GM23248 (cell line): ENCODE measurements at regions not wholly inside any gene's neighbourhood (a gene's known extent, or its start where the extent isn't known, plus 50 kb on each side); places are given as distances from the start of the nearest gene placed in this dataset.

Experiments
- DNase-seq: peaks from one replicate; pipeline ENCODE4 v3.0.0-alpha.2; 2015
- H2AFZ ChIP-seq: fragments of 200-600 bp; sonication (generic); 2 replicates; pipeline ENCODE4 v1.6.1; 2016; ENCODE audit warnings: antibody characterized with exemption
- H3F3A ChIP-seq: fragments of 200-600 bp; sonication (generic); 2 replicates; pipeline ENCODE4 v1.6.1; 2016; ENCODE audit warnings: mild to moderate bottlenecking, antibody characterized with exemption, mixed run types; ENCODE audit not compliant: insufficient read depth
- H3K27ac ChIP-seq: fragments of 200-600 bp; sonication (generic); 2 replicates; pipeline ENCODE4 v1.5.1; 2016; ENCODE audit warnings: mild to moderate bottlenecking
- H3K27me3 ChIP-seq: fragments of 200-600 bp; sonication (generic); replicated peaks from 2 replicates; pipeline ENCODE4 v1.6.1; 2016; ENCODE audit warnings: mild to moderate bottlenecking; ENCODE audit not compliant: insufficient read depth
- H3K36me3 ChIP-seq: fragments of 200-600 bp; sonication (generic); 2 replicates; pipeline ENCODE4 v1.6.1; 2016; ENCODE audit warnings: low read depth, mild to moderate bottlenecking
- H3K4me1 ChIP-seq: fragments of 200-600 bp; sonication (generic); 2 replicates; pipeline ENCODE4 v1.6.1; 2016; ENCODE audit warnings: mild to moderate bottlenecking; ENCODE audit not compliant: insufficient read depth
- H3K4me2 ChIP-seq: fragments of 200-600 bp; sonication (generic); one replicate; pipeline ENCODE4 v1.6.1; 2016; ENCODE audit warnings: mild to moderate bottlenecking; ENCODE audit not compliant: unreplicated experiment
- H3K4me3 ChIP-seq: fragments of 200-600 bp; sonication (generic); 2 replicates; pipeline ENCODE4 v1.5.1; 2016; ENCODE audit warnings: mild to moderate bottlenecking
- H3K79me2 ChIP-seq: fragments of 200-600 bp; sonication (generic); 2 replicates; pipeline ENCODE4 v1.6.1; 2016; ENCODE audit warnings: mild to moderate bottlenecking; ENCODE audit not compliant: insufficient read depth
- H3K9ac ChIP-seq: fragments of 200-600 bp; sonication (generic); 2 replicates; pipeline ENCODE4 v1.6.1; 2016; ENCODE audit warnings: mild to moderate bottlenecking
- H3K9me2 ChIP-seq: fragments of 200-600 bp; sonication (generic); 2 replicates; pipeline ENCODE4 v1.6.1; 2016; ENCODE audit warnings: mixed run types, mild to moderate bottlenecking, moderate library complexity; ENCODE audit not compliant: insufficient read depth
- H3K9me3 ChIP-seq: fragments of 200-600 bp; sonication (generic); one replicate; pipeline ENCODE4 v1.6.1; 2017; ENCODE audit warnings: low read depth
- H4K20me1 ChIP-seq: fragments of 200-600 bp; sonication (generic); 2 replicates; pipeline ENCODE4 v1.6.0; 2016; ENCODE audit not compliant: insufficient read depth
- EZH2 ChIP-seq: fragments of 200-600 bp; sonication (generic); IDR thresholded peaks from 2 replicates; pipeline ENCODE4 v1.6.1; 2018; ENCODE audit warnings: antibody characterized with exemption, mild to moderate bottlenecking; ENCODE audit not compliant: insufficient read depth, poor library complexity, severe bottlenecking
- EZH2phosphoT487 ChIP-seq: fragments of 200-600 bp; sonication (generic); IDR thresholded peaks from 2 replicates; pipeline ENCODE4 v1.6.1; 2018; ENCODE audit warnings: antibody characterized with exemption, moderate library complexity, mild to moderate bottlenecking, low read depth; ENCODE audit not compliant: insufficient read depth
- WGBS, 2 experiments: methylation state at CpG; one replicate each; pipeline ENCODE4 v1.1.6; 2015 to 2017; ENCODE audit warnings: low lambda C conversion rate in 2 of 2, low coverage in 1 of 2; ENCODE audit errors: missing lambda C conversion rate in 2 of 2; 5-methylcytosine and 5-hydroxymethylcytosine counted together
- in situ Hi-C: fragments of 300-500 bp; cut with MboI; formaldehyde crosslinking; loops from 2 replicates; pipeline ENCODE4 v1.15.0; 2020

- Histone ChIP-seq H3K27me3 (peaks cover 4% of the 10 kb centered on the region; the same call in 1 of the 2 replicates), H3K4me1 (no peaks in the 10 kb centered on the region), H2AFZ (no peak overlapping the region), H3F3A (no peaks in the 10 kb centered on the region), H3K79me2 (no peaks in the 10 kb centered on the region), H3K4me3 (no peak overlapping the region), H3K9ac (no peak overlapping the region), H3K36me3 (no peaks in the 10 kb centered on the region), H3K4me2 (no peak overlapping the region), H3K9me2 (no peaks in the 10 kb centered on the region), H3K9me3 (no peaks in the 10 kb centered on the region), H3K27ac (no peak overlapping the region), H4K20me1 (no peaks in the 10 kb centered on the region)
- TF ChIP-seq EZH2phosphoT487, result no peak
- 32 to 42% methylated on average over 2 of the region's 2 CpGs for WGBS, 2 experiments
- no peak for DNase-seq
- in situ Hi-C loops, result no loop called here
These were observed 109.6 kb upstream of the BMP2 start for GRCh38 chr20:6657904-6658303.

- Histone ChIP-seq H3K9me2 (no peaks in the 10 kb centered on the region), H3K9ac (no peak overlapping the region), H3K9me3 (no peaks in the 10 kb centered on the region), H3K36me3 (no peaks in the 10 kb centered on the region), H3K27me3 (peaks cover 4% of the 10 kb centered on the region; the same call in 1 of the 2 replicates), H3F3A (no peaks in the 10 kb centered on the region), H3K4me2 (no peak overlapping the region), H3K27ac (no peak overlapping the region), H3K79me2 (no peaks in the 10 kb centered on the region), H3K4me3 (no peak overlapping the region), H3K4me1 (no peaks in the 10 kb centered on the region), H2AFZ (no peak overlapping the region), H4K20me1 (no peaks in the 10 kb centered on the region)
- WGBS, 2 experiments, result 59 to 60% methylated on average over 5 of the region's 5 CpGs
- no peak for TF ChIP-seq EZH2
- TF ChIP-seq EZH2phosphoT487, result no peak
- DNase-seq, result no peak
- in situ Hi-C loops, result no loop called here
These were observed 110.4 kb upstream of the BMP2 start for GRCh38 chr20:6657111-6657510.

DNA sequence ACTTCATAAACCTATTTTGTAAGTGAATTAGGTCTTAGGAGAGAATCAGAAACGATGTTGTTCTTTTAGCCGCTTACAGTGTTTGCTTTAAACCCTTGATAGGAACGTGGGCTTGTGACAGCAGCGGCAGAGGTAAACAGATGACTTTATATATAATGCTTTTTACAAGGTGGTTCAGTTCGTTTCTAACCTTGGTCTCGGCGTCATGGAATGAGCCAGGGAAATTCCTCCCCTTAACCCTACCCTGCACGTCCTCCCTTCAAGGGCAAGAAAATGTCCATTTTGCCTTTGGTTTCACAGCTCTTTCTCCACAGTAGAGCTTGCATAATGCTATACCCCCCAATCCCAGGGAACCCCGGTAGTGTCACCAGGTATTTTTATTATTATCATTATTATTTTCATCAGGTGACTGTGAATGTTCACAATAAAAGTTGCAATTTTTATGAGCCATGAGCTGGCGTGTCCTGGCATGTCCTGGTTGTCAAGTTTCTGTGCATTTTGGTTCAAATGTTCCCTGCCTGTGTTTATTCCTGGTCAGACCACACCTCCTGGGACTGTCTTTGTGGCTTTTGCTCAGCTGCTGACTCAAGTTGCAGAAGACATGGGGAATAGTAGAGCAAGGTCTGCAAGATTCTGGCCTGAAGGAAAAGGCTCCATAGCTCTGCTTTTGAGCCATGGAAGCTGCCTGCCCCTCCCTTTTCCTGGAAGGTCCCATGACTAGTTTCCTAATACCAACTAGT is 112.8 kb upstream of the BMP2 start:
- Histone ChIP-seq H3K4me2 (no peak overlapping the region), H3F3A (0 out of 2 replicates have a peak, but pooled peaks cover 4% of the 10 kb centered on the region), H3K27ac (no peak overlapping the region), H3K9me3 (no peaks in the 10 kb centered on the region), H4K20me1 (no peaks in the 10 kb centered on the region), H3K4me1 (0 out of 2 replicates have a peak, but pooled peaks cover 7% of the 10 kb centered on the region), H3K9me2 (no peaks in the 10 kb centered on the region), H3K4me3 (no peak overlapping the region), H3K79me2 (no peaks in the 10 kb centered on the region), H3K27me3 (peaks cover 4% of the 10 kb centered on the region; the same call in 1 of the 2 replicates), H3K9ac (no peak overlapping the region), H3K36me3 (no peaks in the 10 kb centered on the region), H2AFZ (no peak overlapping the region)
- peak; percentile 7 for DNase-seq
- no peak for TF ChIP-seq EZH2phosphoT487
- TF ChIP-seq EZH2, result no peak
- in situ Hi-C loops, result no loop called here
- 60 to 66% methylated on average over 10 of the region's 10 CpGs for WGBS, 2 experiments

- Histone ChIP-seq H3K27me3 (no peaks in the 10 kb centered on the region), H3K36me3 (no peaks in the 10 kb centered on the region), H4K20me1 (no peaks in the 10 kb centered on the region), H3F3A (0 out of 2 replicates have a peak, but pooled peaks cover 4% of the 10 kb centered on the region), H3K9me2 (no peaks in the 10 kb centered on the region), H3K27ac (no peak overlapping the region), H3K4me3 (no peak overlapping the region), H3K4me1 (0 out of 2 replicates have a peak, but pooled peaks cover 7% of the 10 kb centered on the region), H2AFZ (no peak overlapping the region), H3K9ac (no peak overlapping the region), H3K79me2 (no peaks in the 10 kb centered on the region), H3K9me3 (no peaks in the 10 kb centered on the region), H3K4me2 (no peak overlapping the region)
- 76 to 82% methylated on average over 3 of the region's 3 CpGs for WGBS, 2 experiments
- in situ Hi-C loops, result no loop called here
- DNase-seq, result no peak
- TF ChIP-seq EZH2 (no peak), EZH2phosphoT487 (no peak)
These were observed 115.9 kb upstream of the BMP2 start for GRCh38 chr20:6651561-6651960.
